Adrenal gland (tissue), 9 donors: ENCODE measurements at regions not wholly inside any gene's neighbourhood (a gene's known extent, or its start where the extent isn't known, plus 50 kb on each side); places are given as distances from the start of the nearest gene placed in this dataset.

Experiments
- DNase-seq, 7 donors: peaks; one replicate each; pipeline ENCODE4 v3.0.0-alpha.2; 2019 to 2020
- H3K27ac ChIP-seq, 5 donors: fragments of 200-600 bp; sonication (generic) in 4 of 5; 1 replicate in 3 of 5; 2 replicates in 2 of 5; pipeline versions ENCODE4 v1.5.1 to v1.8.0; 2016 to 2020; ENCODE audit warnings: mild to moderate bottlenecking in 1 of 5
- H3K27me3 ChIP-seq: fragments of 200-600 bp; 2 replicates; pipeline ENCODE4 v1.8.0; 2021
- H3K36me3 ChIP-seq, 2 donors: fragments of 200-600 bp; replicated peaks in 1 of 2; 1 replicate in 1 of 2; 2 replicates in 1 of 2; pipeline versions ENCODE4 v1.5.1 to v1.8.0; 2018 to 2022
- H3K4me1 ChIP-seq, 2 donors: fragments of 200-600 bp; replicated peaks in 1 of 2; 1 replicate in 1 of 2; 2 replicates in 1 of 2; pipeline versions ENCODE4 v1.5.1 to v1.8.0; 2018 to 2021
- H3K4me3 ChIP-seq, 4 donors: fragments of 200-600 bp; sonication (generic) in 3 of 4; one replicate each; pipeline ENCODE4 v1.5.1; 2016 to 2018
- H3K9me3 ChIP-seq, 3 donors: fragments of 200-600 bp; sonication (generic) in 1 of 3; replicated peaks in 1 of 3; 1 replicate in 2 of 3; 2 replicates in 1 of 3; pipeline versions ENCODE4 v1.5.1 to v1.8.0; 2016 to 2021
- CTCF ChIP-seq, 6 experiments: fragments of 450-650 bp in 4 of 6; fragments of 200-600 bp in 2 of 6; sonication (generic) in 1 of 6; IDR thresholded peaks; 1 replicate in 5 of 6; 2 replicates in 1 of 6; pipeline versions ENCODE4 v1.5.1 to v1.8.0; 2016 to 2021; ENCODE audit warnings: antibody characterized with exemption in 6 of 6, mild to moderate bottlenecking in 2 of 6, moderate library complexity in 1 of 6
- POLR2A ChIP-seq, 2 donors: fragments of 450-650 bp; IDR thresholded peaks; one replicate each; pipeline ENCODE4 v1.6.1; 2017; ENCODE audit warnings: antibody characterized with exemption in 2 of 2, mild to moderate bottlenecking in 2 of 2, moderate library complexity in 1 of 2
- WGBS, 4 donors: extraction: QIAGEN DNeasy Blood & Tissue Kit in 2 of 4; methylation state at CpG; one replicate each; pipeline versions ENCODE4 v1.1.5 to v1.1.7; 2013 to 2017; 5-methylcytosine and 5-hydroxymethylcytosine counted together
- intact Hi-C, 2 donors: fragments of 100-400 bp; cut with DNase I; formaldehyde crosslinking; loops; one replicate each; pipeline versions ENCODE4 v1.14.1 to v1.15.0; 2022 to 2023
- donor health status: healthy with polysubstance abuse.
- donor health status: Bipolar disorder and iron deficiency.
- donor health status: DM: yes; HTN: yes; CAD: no.
- donor health status: DM: no; HTN: no; CAD: no.
- donor health status: DM: no; HTN: no; CAD: no.

DNA sequence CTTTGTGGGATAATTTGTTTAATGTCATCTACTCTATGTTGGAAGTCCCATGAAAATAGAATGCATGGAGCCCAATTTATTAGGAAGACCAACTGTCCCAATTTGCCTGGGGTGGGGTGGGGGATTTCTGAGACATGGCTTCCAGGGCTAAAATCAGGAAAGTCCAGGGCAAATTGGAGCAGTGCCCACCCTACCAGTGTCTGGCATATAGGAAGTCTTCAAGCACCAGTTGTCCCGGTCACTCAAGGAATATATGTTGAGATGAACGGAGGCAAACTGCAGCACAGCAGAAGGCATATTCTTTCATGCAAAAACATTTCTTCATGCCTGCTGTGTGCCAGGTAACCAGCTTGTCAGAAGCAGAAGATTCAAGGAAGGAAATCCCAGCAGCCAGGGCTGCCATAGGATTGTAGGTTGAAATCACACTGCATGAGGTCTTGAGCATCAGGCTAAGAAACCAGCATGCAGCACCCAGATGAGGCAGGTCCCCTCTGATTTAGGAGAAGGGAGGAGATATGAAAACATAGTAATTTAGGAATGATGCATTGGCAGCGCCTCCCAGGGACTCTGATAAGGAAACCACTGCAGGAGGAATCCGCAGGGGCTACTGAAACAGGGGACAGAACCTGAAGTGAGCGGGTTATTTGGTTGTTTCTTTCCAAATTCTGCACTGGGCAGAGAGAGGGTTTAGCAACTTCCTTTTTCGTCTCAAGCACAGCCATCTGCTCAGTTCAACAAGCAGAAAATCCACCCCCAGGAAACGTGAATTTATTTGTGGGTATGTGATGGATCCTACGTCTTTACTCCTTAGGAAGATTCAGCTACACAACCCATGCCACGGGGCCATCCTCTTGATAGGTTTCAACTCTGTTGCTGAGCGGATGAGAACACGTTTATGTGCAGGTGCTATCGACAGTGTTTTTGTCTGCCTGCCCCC, 112.6 kb upstream of the CPEB4 start:
- DNase-seq: no peak
- Histone ChIP-seq H3K4me1 (peaks cover 16 to 52% of the 10 kb centered on the region in 2 donors), H3K4me3 (no peak overlapping the region), H3K9me3 (no peaks in the 10 kb centered on the region), H3K36me3 (no peaks in the 10 kb centered on the region), H3K27me3 (no peaks in the 10 kb centered on the region), H3K27ac (peak overlapping the region in 1 of 5 donors; percentile 83)
- TF ChIP-seq POLR2A (IDR thresholded peaks at IDR 0.05): no peak
- TF ChIP-seq CTCF (IDR thresholded peaks at IDR 0.05): no peak
- intact Hi-C loops: no loop called here
- 79 to 84% (median 82%) methylated on average over 10 to 12 of the region's 12 CpGs for WGBS, 4 donors

- TF ChIP-seq CTCF (IDR thresholded peaks at IDR 0.05) (no peak), POLR2A (IDR thresholded peaks at IDR 0.05) (no peak)
- intact Hi-C loops: no loop called here
- no peak overlapping the region for H3K4me3 ChIP-seq
- WGBS, 4 donors: 30 to 44% (median 40%) methylated on average over 3 of the region's 3 CpGs
- peaks cover 20 to 54% of the 10 kb centered on the region in 2 donors for H3K4me1 ChIP-seq
- H3K27me3 ChIP-seq: no peaks in the 10 kb centered on the region
- no peaks in the 10 kb centered on the region for H3K9me3 ChIP-seq
- DNase-seq: peak in 2 of 7 donors; percentile 35 to 64
- peak overlapping the region in 2 of 5 donors; percentile 83 to 92 for H3K27ac ChIP-seq
- H3K36me3 ChIP-seq: no peaks in the 10 kb centered on the region
Measured at GRCh38 chr5:173777149-173777548, 111.0 kb upstream of the CPEB4 start.

DNA sequence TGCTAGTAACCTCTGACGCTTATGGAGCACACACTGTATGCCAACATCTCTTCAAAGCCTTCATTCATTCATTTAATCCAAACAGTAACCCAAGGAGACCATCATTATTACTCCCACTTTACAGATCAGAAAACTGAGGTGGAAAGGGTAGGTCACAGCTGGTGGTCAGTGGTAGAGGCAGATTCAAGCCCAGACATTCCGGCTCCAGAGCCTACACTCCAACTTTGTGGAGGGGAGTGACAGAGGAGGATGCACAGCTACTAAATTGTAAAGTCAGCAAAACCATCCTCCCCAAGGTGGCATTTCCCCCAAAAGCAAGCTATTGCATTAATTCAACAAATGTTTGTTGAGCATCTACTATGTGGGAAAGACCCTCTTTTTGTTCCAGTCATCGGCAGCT, 110.5 kb upstream of the CPEB4 start:
- TF ChIP-seq CTCF (IDR thresholded peaks at IDR 0.05): no peak
- no peak for TF ChIP-seq POLR2A (IDR thresholded peaks at IDR 0.05)
- Histone ChIP-seq H3K9me3 (no peaks in the 10 kb centered on the region), H3K4me3 (no peak overlapping the region), H3K4me1 (peaks cover 21 to 54% of the 10 kb centered on the region in 2 donors), H3K27ac (peak overlapping the region in 2 of 5 donors; percentile 83 to 92), H3K36me3 (no peaks in the 10 kb centered on the region), H3K27me3 (no peaks in the 10 kb centered on the region)
- 92 to 97% (median 93%) methylated on average over 3 of the region's 3 CpGs for WGBS, 4 donors
- intact Hi-C loops: no loop called here
- DNase-seq: no peak

- TF ChIP-seq CTCF (IDR thresholded peaks at IDR 0.05) (no peak), POLR2A (IDR thresholded peaks at IDR 0.05) (no peak)
- intact Hi-C loops: no loop called here
- WGBS, 4 donors: 75 to 86% (median 80%) methylated on average over 6 of the region's 6 CpGs
- Histone ChIP-seq H3K9me3 (no peaks in the 10 kb centered on the region), H3K36me3 (no peaks in the 10 kb centered on the region), H3K27ac (peak overlapping the region in 4 of 5 donors; percentile 2 to 92 (median 62)), H3K4me3 (no peak overlapping the region), H3K27me3 (no peaks in the 10 kb centered on the region), H3K4me1 (peaks cover 21 to 57% of the 10 kb centered on the region in 2 donors)
- peak in 3 of 7 donors; percentile 37 to 65 (median 43) for DNase-seq
Measured at GRCh38 chr5:173778152-173778782, 109.9 kb upstream of the CPEB4 start.
